ENCODE measurements at regions not wholly inside any gene's neighbourhood (a gene's known extent, or its start where the extent isn't known, plus 50 kb on each side); places are given as distances from the start of the nearest gene placed in this dataset.

- no peak for DNase-seq
Measured at GRCh38 chr1:58308206-58308605, 238.3 kb downstream of the OMA1 start.

GRCh38 chr1:58307431-58307830, 239.1 kb downstream of the OMA1 start:
- no peak for DNase-seq

- no peak for DNase-seq
Measured at GRCh38 chr1:58305622-58306021, 240.9 kb downstream of the OMA1 start.

GRCh38 chr1:58304346-58304975, 242.1 kb downstream of the OMA1 start:
- no peak for DNase-seq

GRCh38 chr1:58303841-58304240, 242.7 kb downstream of the OMA1 start:
- DNase-seq, result no peak

GRCh38 chr1:58293388-58293787, 253.1 kb downstream of the OMA1 start:
- DNase-seq, result no peak

DNA sequence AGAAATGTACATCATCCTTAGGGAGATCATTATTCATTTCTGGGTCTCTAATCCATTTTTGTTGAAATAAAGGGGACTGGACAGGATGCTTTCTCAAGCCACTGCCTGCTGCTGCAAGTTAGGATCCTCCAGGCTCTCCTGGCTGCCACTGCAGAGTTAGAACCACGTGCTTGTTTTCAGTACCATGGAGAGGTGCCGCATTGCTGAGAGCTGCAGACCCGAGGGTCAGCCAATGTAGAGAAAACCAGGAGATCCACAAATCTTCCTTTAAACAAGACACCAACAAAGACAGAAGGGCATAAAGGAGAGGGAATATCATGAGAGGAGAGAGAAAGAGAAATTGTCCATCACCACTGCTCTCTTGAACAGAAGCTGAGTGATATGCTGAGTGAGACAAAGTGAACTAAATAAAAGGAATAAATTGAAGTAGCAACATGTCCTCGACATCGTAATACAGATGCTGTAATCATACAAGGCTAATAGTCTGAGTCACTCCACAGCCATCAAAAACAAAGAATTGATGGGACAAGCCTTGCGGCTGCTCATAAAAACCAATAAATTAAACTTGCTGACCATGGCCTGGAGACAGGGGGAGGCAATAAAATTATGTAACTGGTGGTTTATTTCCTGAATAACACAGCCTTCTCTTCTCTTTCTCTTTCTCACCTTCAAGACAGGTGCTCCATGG, 255.7 kb downstream of the OMA1 start:
- DNase-seq, result no peak

- DNase-seq, result no peak
Measured at GRCh38 chr1:58288624-58289142, 257.8 kb downstream of the OMA1 start.

GRCh38 chr1:58287894-58288623, 258.5 kb downstream of the OMA1 start:
- DNase-seq, result no peak

- DNase-seq, result no peak
Measured at GRCh38 chr1:58284225-58284510, 262.4 kb downstream of the OMA1 start.

DNA sequence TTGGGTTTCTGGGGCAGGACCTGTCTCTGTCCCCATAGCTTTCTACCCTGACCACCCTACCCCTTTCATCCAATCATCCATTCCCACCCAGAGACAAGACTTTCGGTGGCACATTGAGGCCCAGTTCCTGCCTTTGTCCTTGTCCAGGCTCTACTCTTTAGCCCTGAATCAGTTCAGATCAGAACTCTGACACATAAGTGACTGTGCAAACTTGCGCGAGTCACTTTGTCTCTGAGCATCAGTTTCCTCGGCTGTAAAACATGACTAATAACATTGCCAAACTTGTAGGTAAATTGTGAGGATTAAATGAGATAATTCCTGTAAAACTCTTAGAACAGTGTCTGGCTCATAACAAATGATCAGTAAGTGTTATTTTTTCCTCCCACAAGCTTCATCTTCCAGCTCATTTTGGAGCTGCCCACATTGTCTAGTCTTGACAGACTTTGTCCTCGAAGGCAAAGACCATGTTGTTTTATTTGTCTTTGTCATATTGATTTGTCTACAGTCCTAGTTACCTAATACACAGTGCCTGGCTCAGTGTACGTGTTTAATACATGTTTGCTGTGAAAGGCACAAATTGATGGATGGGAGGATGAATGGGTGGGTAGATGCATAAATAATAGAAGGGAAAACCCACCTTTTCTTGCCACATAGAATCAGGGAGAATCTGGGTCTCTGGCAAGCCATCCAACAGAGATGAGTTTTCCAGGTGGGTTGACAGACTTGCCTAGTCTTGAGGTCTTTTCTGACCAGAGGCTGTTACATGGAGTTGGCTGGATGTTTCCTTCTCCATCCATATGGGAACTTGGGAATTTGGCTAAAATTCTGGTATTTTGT, 262.9 kb downstream of the OMA1 start:
- no peak for DNase-seq

GRCh38 chr1:58282623-58283387, 263.7 kb downstream of the OMA1 start:
- no peak for DNase-seq

- DNase-seq, result no peak
Measured at GRCh38 chr1:58266242-58266641, 280.3 kb downstream of the OMA1 start.

GRCh38 chr1:58264462-58264861, 282.1 kb downstream of the OMA1 start:
- no peak for DNase-seq

GRCh38 chr1:58262702-58263101, 283.8 kb downstream of the OMA1 start:
- no peak for DNase-seq

DNA sequence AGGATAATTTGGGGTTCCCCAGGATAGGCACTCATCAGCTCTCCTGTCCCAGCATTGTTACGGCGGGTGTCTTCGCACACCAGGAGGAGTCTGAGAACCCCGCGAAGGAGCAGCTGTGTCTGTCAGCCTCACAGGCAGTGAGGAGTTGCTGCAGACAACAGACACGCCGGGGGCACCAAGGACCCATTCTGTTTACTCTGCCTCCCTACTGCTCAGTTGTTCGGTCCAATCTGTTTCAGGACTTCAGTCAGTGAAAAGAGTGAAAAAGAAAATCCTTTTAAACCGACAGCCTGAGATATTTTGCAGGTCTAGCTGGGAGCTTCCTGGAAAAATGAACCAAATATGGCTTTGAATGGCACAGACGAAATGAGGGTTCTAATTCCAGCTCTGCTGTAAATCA, 288.4 kb downstream of the OMA1 start:
- no peak for DNase-seq

- no peak for DNase-seq
Measured at GRCh38 chr1:58257003-58257402, 289.5 kb downstream of the OMA1 start.

GRCh38 chr1:58256546-58256945, 290.0 kb downstream of the OMA1 start:
- no peak for DNase-seq

- no peak for DNase-seq
Measured at GRCh38 chr1:58256041-58256440, 290.5 kb downstream of the OMA1 start.

DNA sequence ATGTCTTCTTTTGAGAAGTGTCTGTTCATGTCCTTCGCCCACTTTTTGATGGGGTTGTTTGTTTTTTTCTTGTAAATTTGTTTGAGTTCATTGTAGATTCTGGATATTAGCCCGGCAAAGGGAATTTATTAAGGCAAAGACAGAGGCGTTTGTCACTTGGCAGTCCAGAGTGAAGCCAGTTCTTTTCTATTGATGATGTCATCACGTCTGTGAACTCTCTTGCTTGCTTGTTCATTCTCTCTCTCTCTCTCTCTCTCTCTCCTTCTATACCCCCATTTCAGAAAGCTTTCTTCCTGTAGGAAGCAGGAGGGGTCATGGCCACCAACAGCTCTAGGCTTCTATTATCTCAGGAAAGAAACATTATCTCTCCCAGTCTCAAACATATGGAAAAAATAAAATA, 291.3 kb downstream of the OMA1 start:
- no peak for DNase-seq

GRCh38 chr1:58251430-58252073, 295.0 kb downstream of the OMA1 start:
- DNase-seq, result no peak

DNA sequence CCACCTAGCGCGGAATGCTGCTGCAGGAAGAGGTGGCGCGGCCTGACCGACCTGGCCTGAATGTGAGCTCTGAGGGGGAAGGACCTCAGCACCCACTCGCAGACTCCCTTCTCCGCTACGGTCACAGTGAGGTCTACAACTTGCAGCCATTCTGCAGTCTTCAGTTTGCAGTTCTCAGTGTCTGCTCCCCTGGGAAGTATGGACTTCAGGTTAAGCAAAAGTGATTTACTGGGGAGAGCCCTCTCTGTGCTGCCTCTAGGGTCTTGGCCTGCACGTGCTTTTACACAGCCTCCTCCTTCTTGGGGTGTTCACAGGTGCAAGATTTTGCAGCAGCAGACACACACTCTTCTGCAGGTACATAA, 296.0 kb downstream of the OMA1 start:
- DNase-seq, result no peak
